Suprapubic skin (tissue), 4 donors: ENCODE measurements at regions not wholly inside any gene's neighbourhood (a gene's known extent, or its start where the extent isn't known, plus 50 kb on each side); places are given as distances from the start of the nearest gene placed in this dataset.

Experiments used
- CTCF ChIP-seq, 2 donors: fragments of 200-600 bp in 1 of 2; fragments of 450-650 bp in 1 of 2; sonication (generic) in 1 of 2; IDR thresholded peaks; one replicate each; pipeline ENCODE4 v1.5.1; 2016 to 2019; ENCODE audit warnings: antibody characterized with exemption in 2 of 2, mild to moderate bottlenecking in 1 of 2, moderate library complexity in 1 of 2
- POLR2A ChIP-seq, 2 donors: fragments of 450-650 bp; IDR thresholded peaks; one replicate each; pipeline ENCODE4 v1.6.1; 2017; ENCODE audit warnings: antibody characterized with exemption in 2 of 2, mild to moderate bottlenecking in 2 of 2, moderate library complexity in 2 of 2
- POLR2AphosphoS5 ChIP-seq, 3 donors: sonication (generic); formaldehyde crosslinking; IDR thresholded peaks; one replicate each; pipeline ENCODE4 v1.6.1; 2017; ENCODE audit warnings: antibody characterized with exemption in 3 of 3

DNA sequence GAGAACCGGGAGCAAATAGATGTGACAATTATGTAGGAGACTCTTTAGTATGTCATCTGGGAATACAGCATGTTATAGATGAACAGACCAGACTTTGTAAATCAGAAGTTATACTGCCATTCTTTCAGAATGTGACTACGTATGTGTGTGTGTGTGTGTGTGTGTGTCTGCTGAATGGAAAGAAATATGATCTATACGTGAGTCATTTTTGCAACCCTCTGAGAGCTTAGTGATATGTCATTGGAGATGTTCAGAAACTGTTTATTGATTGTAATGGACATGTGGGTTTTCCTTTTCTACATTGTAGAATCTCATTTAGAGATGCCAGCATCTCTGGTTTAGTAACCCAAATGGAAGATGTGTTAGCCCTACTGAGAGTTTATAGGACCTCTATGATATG lies 731.5 kb downstream of the TLE1 start:
- TF ChIP-seq CTCF (IDR thresholded peaks at IDR 0.05) (no peak), POLR2A (IDR thresholded peaks at IDR 0.05) (no peak), POLR2AphosphoS5 (IDR thresholded peaks at IDR 0.05) (no peak)
